HCT116 (cell line): ENCODE measurements at regions not wholly inside any gene's neighbourhood (a gene's known extent, or its start where the extent isn't known, plus 50 kb on each side); places are given as distances from the start of the nearest gene placed in this dataset.

ENCODE experiments used
- ATAC-seq: fragments of 200-7000 bp; cut with Tn5 transposase; 2 replicates; pipeline ENCODE4 v1.9.1; 2020; ENCODE audit warnings: mild to moderate bottlenecking, moderate library complexity
- BruUV-seq: library from RNA; stranded (reverse); fragments of 400-500 nt; replicated peaks from 2 replicates; lab custom pipeline; 2021; lab: Mats Ljungman, UMichigan
- CTCF ChIA-PET: fragments of 300-600 bp; sonication (Branson Sonifier 250); formaldehyde crosslinking; loops from one replicate; lab custom pipeline; 2021; ENCODE audit warnings: antibody characterized with exemption; lab: Charles Lee
- POLR2A ChIA-PET: fragments of 300-600, 350-600 bp; sonication (Branson Sonifier 250); formaldehyde crosslinking; loops from one replicate; lab custom pipeline; 2021; ENCODE audit warnings: antibody characterized with exemption; lab: Charles Lee
- RAD21 ChIA-PET, 2 experiments: fragments of 300-600 bp; sonication (Branson Sonifier 250); formaldehyde crosslinking; loops; one replicate each; lab custom pipeline; 2023; ENCODE audit warnings: low total read pairs in 2 of 2; ENCODE audit not compliant: uncharacterized antibody in 2 of 2, unreplicated experiment in 2 of 2, low non-redundant PET in 1 of 2; lab: Charles Lee
- DNase-seq: peaks from one replicate; pipeline ENCODE4 v3.0.0-alpha.2; 2010; ENCODE audit warnings: low read depth, low spot score
- H2AFZ ChIP-seq: fragments of 200-600 bp; shearing (Covaris generic), sonication (generic); 2 replicates; pipeline ENCODE4 v1.6.1; 2017; ENCODE audit warnings: low read depth, mixed run types, mixed read lengths, antibody characterized with exemption, low read length; ENCODE audit not compliant: poor library complexity, severe bottlenecking
- H3K27ac ChIP-seq: 2 replicates; pipeline ENCODE4 v1.5.1; 2012; ENCODE audit warnings: low read depth, low read length
- H3K27me3 ChIP-seq: fragments of 200-600 bp; sonication (generic); 2 replicates; pipeline ENCODE4 v1.6.1; 2016; ENCODE audit warnings: mixed run types, low read length, mixed read lengths; ENCODE audit not compliant: insufficient read depth
- H3K36me3 ChIP-seq, 2 experiments: fragments of 200-500 bp in 1 of 2; fragments of 200-600 bp in 1 of 2; sonication (Bioruptor generic) in 1 of 2; sonication (generic) in 1 of 2; 2 replicates each; pipeline versions ENCODE4 v1.5.1 to v1.6.1; 2014 to 2016; ENCODE audit warnings: low read length in 2 of 2, inconsistent platforms in 1 of 2, mixed read lengths in 1 of 2, mixed run types in 1 of 2; ENCODE audit not compliant: insufficient read depth in 2 of 2, control insufficient read depth in 1 of 2
- H3K4me1 ChIP-seq, 2 experiments: fragments of 200-600 bp in 1 of 2; sonication (generic) in 1 of 2; 2 replicates each; pipeline versions ENCODE4 v1.5.1 to v1.6.1; 2012 to 2017; ENCODE audit warnings: low read length in 2 of 2, inconsistent platforms in 1 of 2, mild to moderate bottlenecking in 1 of 2, mixed read lengths in 1 of 2, mixed run types in 1 of 2, moderate library complexity in 1 of 2; ENCODE audit not compliant: insufficient read depth in 2 of 2, control insufficient read depth in 1 of 2
- H3K4me2 ChIP-seq: fragments of 200-600 bp; sonication (generic); 2 replicates; pipeline ENCODE4 v1.6.1; 2017; ENCODE audit warnings: mixed run types, low read length, mixed read lengths
- H3K4me3 ChIP-seq, 2 experiments: fragments of 200-600 bp in 1 of 2; sonication (generic) in 1 of 2; replicated peaks in 1 of 2; 2 replicates each; pipeline ENCODE4 v1.5.1; 2011 to 2016; ENCODE audit warnings: low read length in 2 of 2, control low read depth in 1 of 2, low read depth in 1 of 2, mild to moderate bottlenecking in 1 of 2, mixed read lengths in 1 of 2, mixed run types in 1 of 2
- H3K79me2 ChIP-seq: fragments of 200-600 bp; sonication (generic); 2 replicates; pipeline ENCODE4 v1.6.1; 2017; ENCODE audit warnings: mild to moderate bottlenecking, mixed run types, low read length, moderate library complexity, mixed read lengths; ENCODE audit not compliant: insufficient read depth
- H3K9ac ChIP-seq: fragments of 200-600 bp; sonication (generic); 2 replicates; pipeline ENCODE4 v1.6.1; 2016; ENCODE audit warnings: low read length, mixed read lengths
- H3K9me2 ChIP-seq: fragments of 200-600 bp; sonication (generic), shearing (Covaris generic); 2 replicates; pipeline ENCODE4 v1.6.1; 2017; ENCODE audit warnings: mixed run types, mild to moderate bottlenecking, moderate library complexity; ENCODE audit not compliant: insufficient read depth
- H3K9me3 ChIP-seq, 2 experiments: fragments of 200-500 bp in 1 of 2; fragments of 200-600 bp in 1 of 2; sonication (Bioruptor generic) in 1 of 2; sonication (generic) in 1 of 2; 2 replicates each; pipeline ENCODE4 v1.6.1; 2014 to 2017; ENCODE audit warnings: low read length in 2 of 2, mixed read lengths in 2 of 2, inconsistent platforms in 1 of 2, low read depth in 1 of 2, mild to moderate bottlenecking in 1 of 2, mixed run types in 1 of 2, moderate library complexity in 1 of 2; ENCODE audit not compliant: control insufficient read depth in 1 of 2, insufficient read depth in 1 of 2
- H4K20me1 ChIP-seq: fragments of 200-600 bp; sonication (generic), shearing (Covaris generic); 2 replicates; pipeline ENCODE4 v1.6.1; 2017; ENCODE audit warnings: mixed run types, mild to moderate bottlenecking, moderate library complexity; ENCODE audit not compliant: insufficient read depth
- CTCF ChIP-seq, 3 experiments: fragments of 200-600 bp in 1 of 3; sonication (generic) in 1 of 3; IDR thresholded peaks in 2 of 3; conservative IDR thresholded peaks in 1 of 3; 2 replicates each; pipeline ENCODE4 v1.5.1; 2012 to 2017; ENCODE audit warnings: low read depth in 2 of 3, low read length in 2 of 3, antibody characterized with exemption in 1 of 3, borderline replicate concordance in 1 of 3, control low read depth in 1 of 3, mild to moderate bottlenecking in 1 of 3, mixed read lengths in 1 of 3, mixed run types in 1 of 3, moderate library complexity in 1 of 3; ENCODE audit not compliant: insufficient read depth in 1 of 3
- RAD21 ChIP-seq: IDR thresholded peaks from 2 replicates; pipeline ENCODE4 v1.6.1; 2012; ENCODE audit warnings: low read depth, mild to moderate bottlenecking
- SP1 ChIP-seq: IDR thresholded peaks from 2 replicates; pipeline ENCODE4 v1.6.1; 2012; ENCODE audit warnings: low read depth
- YY1 ChIP-seq: IDR thresholded peaks from 2 replicates; pipeline ENCODE4 v1.6.1; 2011; ENCODE audit warnings: low read length, low read depth, moderate library complexity, mild to moderate bottlenecking; ENCODE audit not compliant: insufficient replicate concordance; ENCODE audit errors: extremely low read depth
- intact Hi-C: fragments of 100-400 bp; cut with micrococcal nuclease; formaldehyde crosslinking; loops from 2 replicates; pipeline ENCODE4 v1.10.0; 2022
- TF ChIP-seq, protein P1 (sequence below): IDR thresholded peaks from 2 replicates; pipeline ENCODE4 v1.6.1; 2012; ENCODE audit warnings: low read depth

- no peak overlapping the region for H3K4me3 ChIP-seq
- RAD21 ChIA-PET: no interaction called here
- H3K9me2 ChIP-seq: no peaks in the 10 kb centered on the region
- ATAC-seq: no peak
- no peak overlapping the region for H3K9ac ChIP-seq
- POLR2A ChIA-PET: no interaction called here
- CTCF ChIA-PET: no interaction called here
- no peaks in the 10 kb centered on the region for H3K9me3 ChIP-seq
- no peak overlapping the region for H3K27ac ChIP-seq
- TF ChIP-seq, protein P1, sequence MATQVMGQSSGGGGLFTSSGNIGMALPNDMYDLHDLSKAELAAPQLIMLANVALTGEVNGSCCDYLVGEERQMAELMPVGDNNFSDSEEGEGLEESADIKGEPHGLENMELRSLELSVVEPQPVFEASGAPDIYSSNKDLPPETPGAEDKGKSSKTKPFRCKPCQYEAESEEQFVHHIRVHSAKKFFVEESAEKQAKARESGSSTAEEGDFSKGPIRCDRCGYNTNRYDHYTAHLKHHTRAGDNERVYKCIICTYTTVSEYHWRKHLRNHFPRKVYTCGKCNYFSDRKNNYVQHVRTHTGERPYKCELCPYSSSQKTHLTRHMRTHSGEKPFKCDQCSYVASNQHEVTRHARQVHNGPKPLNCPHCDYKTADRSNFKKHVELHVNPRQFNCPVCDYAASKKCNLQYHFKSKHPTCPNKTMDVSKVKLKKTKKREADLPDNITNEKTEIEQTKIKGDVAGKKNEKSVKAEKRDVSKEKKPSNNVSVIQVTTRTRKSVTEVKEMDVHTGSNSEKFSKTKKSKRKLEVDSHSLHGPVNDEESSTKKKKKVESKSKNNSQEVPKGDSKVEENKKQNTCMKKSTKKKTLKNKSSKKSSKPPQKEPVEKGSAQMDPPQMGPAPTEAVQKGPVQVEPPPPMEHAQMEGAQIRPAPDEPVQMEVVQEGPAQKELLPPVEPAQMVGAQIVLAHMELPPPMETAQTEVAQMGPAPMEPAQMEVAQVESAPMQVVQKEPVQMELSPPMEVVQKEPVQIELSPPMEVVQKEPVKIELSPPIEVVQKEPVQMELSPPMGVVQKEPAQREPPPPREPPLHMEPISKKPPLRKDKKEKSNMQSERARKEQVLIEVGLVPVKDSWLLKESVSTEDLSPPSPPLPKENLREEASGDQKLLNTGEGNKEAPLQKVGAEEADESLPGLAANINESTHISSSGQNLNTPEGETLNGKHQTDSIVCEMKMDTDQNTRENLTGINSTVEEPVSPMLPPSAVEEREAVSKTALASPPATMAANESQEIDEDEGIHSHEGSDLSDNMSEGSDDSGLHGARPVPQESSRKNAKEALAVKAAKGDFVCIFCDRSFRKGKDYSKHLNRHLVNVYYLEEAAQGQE: no peak
- TF ChIP-seq CTCF (IDR thresholded peaks at IDR 0.05 in 2 of 3, conservative IDR thresholded peaks at IDR 0.05 in 1 of 3; ENCODE audit: borderline replicate concordance in 1 of 3, insufficient read depth in 1 of 3, low read depth in 2 of 3, low read length in 2 of 3) (no peak), YY1 (no peak), RAD21 (no peak), SP1 (no peak)
- intact Hi-C loops: no loop called here
- H3K36me3 ChIP-seq: no peaks in the 10 kb centered on the region
- no peak overlapping the region for H3K4me2 ChIP-seq
- no peaks in the 10 kb centered on the region for H4K20me1 ChIP-seq
- no peak for DNase-seq
- H3K4me1 ChIP-seq: no peaks in the 10 kb centered on the region
- no peaks in the 10 kb centered on the region for H3K79me2 ChIP-seq
- H2AFZ ChIP-seq: no peak overlapping the region
- no peaks in the 10 kb centered on the region for H3K27me3 ChIP-seq
- BruUV-seq: no TSS peak
Observed at GRCh38 chr9:13444245-13445102, 165.0 kb upstream of the MPDZ start.
